MM.1S (cell line): ENCODE measurements at regions not wholly inside any gene's neighbourhood (a gene's known extent, or its start where the extent isn't known, plus 50 kb on each side); places are given as distances from the start of the nearest gene placed in this dataset.
"Not testable (repeated sequence)": the region's sequence is repeated elsewhere in the genome, so short reads cannot be mapped to it uniquely, and the experiment has no call there.

Experiments
- DNase-seq: peaks from one replicate; pipeline ENCODE4 v3.0.0-alpha.2; 2015
- H2AFZ ChIP-seq: fragments of 300-600 bp; sonication (generic); 2 replicates; pipeline ENCODE4 v1.6.0; 2016; ENCODE audit warnings: antibody characterized with exemption, low read length
- H3F3A ChIP-seq: fragments of 300-600 bp; sonication (generic); 2 replicates; pipeline ENCODE4 v1.6.1; 2016; ENCODE audit warnings: mild to moderate bottlenecking, antibody characterized with exemption, low read length, moderate library complexity, mixed read lengths; ENCODE audit not compliant: insufficient read depth
- H3K27ac ChIP-seq: fragments of 300-600 bp; sonication (generic); 2 replicates; pipeline ENCODE4 v1.5.1; 2016; ENCODE audit warnings: mild to moderate bottlenecking, low read length
- H3K27me3 ChIP-seq: fragments of 300-600 bp; sonication (generic); replicated peaks from 2 replicates; pipeline ENCODE4 v1.6.0; 2016; ENCODE audit warnings: low read length; ENCODE audit not compliant: insufficient read depth
- H3K36me3 ChIP-seq: fragments of 300-600 bp; sonication (generic); replicated peaks from 2 replicates; pipeline ENCODE4 v1.6.1; 2016; ENCODE audit warnings: mild to moderate bottlenecking, low read length, mixed read lengths; ENCODE audit not compliant: insufficient read depth
- H3K4me1 ChIP-seq: fragments of 300-600 bp; sonication (generic); 2 replicates; pipeline ENCODE4 v1.6.1; 2016; ENCODE audit warnings: low read length, mixed read lengths
- H3K4me2 ChIP-seq: fragments of 300-600 bp; sonication (generic); 2 replicates; pipeline ENCODE4 v1.6.0; 2016; ENCODE audit warnings: low read depth, low read length
- H3K4me3 ChIP-seq: fragments of 300-600 bp; sonication (generic); 2 replicates; pipeline ENCODE4 v1.5.1; 2016; ENCODE audit warnings: low read length, mixed read lengths
- H3K79me2 ChIP-seq: fragments of 300-600 bp; sonication (generic); 2 replicates; pipeline ENCODE4 v1.6.1; 2016; ENCODE audit warnings: mixed run types, low read length, mixed read lengths
- H3K9ac ChIP-seq: fragments of 300-600 bp; sonication (generic); 2 replicates; pipeline ENCODE4 v1.6.1; 2016; ENCODE audit warnings: low read length, mixed read lengths
- H3K9me2 ChIP-seq: fragments of 300-600 bp; sonication (generic); replicated peaks from 2 replicates; pipeline ENCODE4 v1.6.1; 2016; ENCODE audit warnings: mild to moderate bottlenecking, low read length, mixed read lengths; ENCODE audit not compliant: insufficient read depth
- H3K9me3 ChIP-seq: fragments of 300-600 bp; sonication (generic); replicated peaks from 2 replicates; pipeline ENCODE4 v1.6.1; 2016; ENCODE audit warnings: mild to moderate bottlenecking, low read length, mixed read lengths; ENCODE audit not compliant: insufficient read depth
- H4K20me1 ChIP-seq: fragments of 300-600 bp; sonication (generic); 2 replicates; pipeline ENCODE4 v1.6.1; 2016; ENCODE audit warnings: mild to moderate bottlenecking, low read length, moderate library complexity, mixed read lengths; ENCODE audit not compliant: insufficient read depth
- EZH2 ChIP-seq: fragments of 300-600 bp; sonication (generic); optimal IDR thresholded peaks from 2 replicates; pipeline ENCODE3; 2017; ENCODE audit warnings: low read depth, mild to moderate bottlenecking, antibody characterized with exemption, low read length, mixed read lengths
- EZH2phosphoT487 ChIP-seq: fragments of 300-600 bp; sonication (generic); IDR thresholded peaks from 2 replicates; pipeline ENCODE4 v1.6.1; 2018; ENCODE audit warnings: antibody characterized with exemption, low read length
- TF ChIP-seq, protein P1 (sequence below): fragments of 300-600 bp; sonication (generic); IDR thresholded peaks from 2 replicates; pipeline ENCODE4 v1.5.1; 2016; ENCODE audit warnings: antibody characterized with exemption, low read length, mixed read lengths

DNA sequence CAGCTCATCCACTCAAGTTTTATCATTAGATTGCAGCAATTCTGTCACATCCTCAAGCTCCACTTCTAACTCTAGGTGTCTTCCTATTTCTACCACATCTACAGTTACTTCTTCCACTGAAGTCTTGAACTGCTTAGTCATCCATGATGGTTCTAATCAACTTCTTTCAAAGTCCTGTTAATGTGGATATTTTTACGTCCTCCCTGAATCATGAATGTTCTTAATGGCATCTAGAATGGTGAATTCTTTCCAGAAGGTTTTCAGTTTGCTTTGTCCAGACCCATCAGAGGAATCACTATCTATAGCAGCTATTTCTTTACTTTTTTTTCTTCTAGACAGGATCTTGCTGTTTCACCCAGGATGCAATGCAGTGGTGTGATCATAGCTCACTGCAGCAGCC is 78.0 kb upstream of the RNPC3 start:
- DNase-seq: no peak
- Histone ChIP-seq H3K27me3 (no peaks in the 10 kb centered on the region), H3K27ac (no peak overlapping the region), H3K4me3 (no peak overlapping the region), H3K9me3 (no peaks in the 10 kb centered on the region), H3K9me2 (no peaks in the 10 kb centered on the region), H3F3A (no peaks in the 10 kb centered on the region), H3K4me1 (no peaks in the 10 kb centered on the region), H2AFZ (no peak overlapping the region), H4K20me1 (no peaks in the 10 kb centered on the region), H3K4me2 (no peak overlapping the region), H3K9ac (no peak overlapping the region), H3K36me3 (no peaks in the 10 kb centered on the region), H3K79me2 (no peaks in the 10 kb centered on the region)
- TF ChIP-seq EZH2 (no peak), EZH2phosphoT487 (no peak)
- TF ChIP-seq, protein P1, sequence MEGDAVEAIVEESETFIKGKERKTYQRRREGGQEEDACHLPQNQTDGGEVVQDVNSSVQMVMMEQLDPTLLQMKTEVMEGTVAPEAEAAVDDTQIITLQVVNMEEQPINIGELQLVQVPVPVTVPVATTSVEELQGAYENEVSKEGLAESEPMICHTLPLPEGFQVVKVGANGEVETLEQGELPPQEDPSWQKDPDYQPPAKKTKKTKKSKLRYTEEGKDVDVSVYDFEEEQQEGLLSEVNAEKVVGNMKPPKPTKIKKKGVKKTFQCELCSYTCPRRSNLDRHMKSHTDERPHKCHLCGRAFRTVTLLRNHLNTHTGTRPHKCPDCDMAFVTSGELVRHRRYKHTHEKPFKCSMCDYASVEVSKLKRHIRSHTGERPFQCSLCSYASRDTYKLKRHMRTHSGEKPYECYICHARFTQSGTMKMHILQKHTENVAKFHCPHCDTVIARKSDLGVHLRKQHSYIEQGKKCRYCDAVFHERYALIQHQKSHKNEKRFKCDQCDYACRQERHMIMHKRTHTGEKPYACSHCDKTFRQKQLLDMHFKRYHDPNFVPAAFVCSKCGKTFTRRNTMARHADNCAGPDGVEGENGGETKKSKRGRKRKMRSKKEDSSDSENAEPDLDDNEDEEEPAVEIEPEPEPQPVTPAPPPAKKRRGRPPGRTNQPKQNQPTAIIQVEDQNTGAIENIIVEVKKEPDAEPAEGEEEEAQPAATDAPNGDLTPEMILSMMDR: no peak

DNA sequence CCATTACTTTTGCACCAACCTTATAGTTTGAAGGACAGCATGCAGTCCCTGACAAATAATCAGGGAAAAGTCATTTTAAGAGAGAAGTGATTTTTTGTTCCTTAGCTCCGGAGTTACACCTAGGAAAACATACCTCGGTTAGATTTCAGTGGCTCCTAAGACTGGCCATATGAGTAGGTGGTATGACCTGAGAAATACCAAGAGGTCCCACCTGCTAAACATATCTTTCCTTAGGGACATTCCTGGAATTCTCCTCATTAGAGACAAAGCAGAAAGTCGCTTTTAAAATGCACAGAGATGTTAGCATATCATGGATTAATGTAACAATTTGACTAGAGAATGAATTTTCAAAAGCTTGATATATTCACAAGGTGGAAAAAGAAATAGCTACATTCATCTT is 84.2 kb upstream of the RNPC3 start:
- TF ChIP-seq, protein P1: no peak
- TF ChIP-seq EZH2 (no peak), EZH2phosphoT487 (no peak)
- no peaks in the 10 kb centered on the region for H3K27me3 ChIP-seq
- no peaks in the 10 kb centered on the region for H3K9me2 ChIP-seq
- H3K79me2 ChIP-seq: no peaks in the 10 kb centered on the region
- H3K27ac ChIP-seq: no peak overlapping the region
- no peaks in the 10 kb centered on the region for H4K20me1 ChIP-seq
- no peaks in the 10 kb centered on the region for H3K4me1 ChIP-seq
- H3K36me3 ChIP-seq: no peaks in the 10 kb centered on the region
- H3F3A ChIP-seq: no peaks in the 10 kb centered on the region
- no peak for DNase-seq
- no peak overlapping the region for H3K4me3 ChIP-seq
- H2AFZ ChIP-seq: no peak overlapping the region
- H3K9me3 ChIP-seq: no peaks in the 10 kb centered on the region
- no peak overlapping the region for H3K4me2 ChIP-seq
- no peak overlapping the region for H3K9ac ChIP-seq

DNA sequence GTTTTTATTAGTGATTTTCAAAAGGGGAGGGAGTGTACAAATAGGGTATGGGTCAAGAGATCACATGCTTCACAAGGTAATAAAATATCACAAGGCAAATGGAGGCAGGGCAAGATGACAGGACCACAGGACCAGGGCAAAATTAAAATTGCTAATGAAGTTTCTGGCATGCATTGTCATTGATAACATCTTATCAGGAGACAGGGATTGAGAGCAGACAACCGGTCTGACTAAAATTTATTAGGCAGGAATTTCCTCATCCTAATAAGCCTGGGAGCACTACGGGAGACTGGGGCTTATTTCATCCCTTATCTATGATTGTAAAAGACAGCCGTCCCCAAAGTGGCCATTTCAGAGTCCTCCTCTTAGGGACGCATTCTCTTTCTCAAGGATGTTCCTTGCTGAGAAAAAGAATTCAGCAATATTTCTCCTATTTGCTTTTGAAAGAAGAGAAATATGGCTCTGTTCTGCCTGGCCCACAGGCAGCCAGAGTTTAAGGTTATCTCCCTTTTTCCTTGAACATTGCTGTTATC is 88.9 kb upstream of the RNPC3 start:
- H2AFZ ChIP-seq, H3K27me3 ChIP-seq, H3K27ac ChIP-seq, H3F3A ChIP-seq, H3K36me3 ChIP-seq, H3K4me1 ChIP-seq, H3K4me3 ChIP-seq, H3K9ac ChIP-seq, H3K4me2 ChIP-seq, DNase-seq, H3K9me3 ChIP-seq, H3K9me2 ChIP-seq, H4K20me1 ChIP-seq, H3K79me2 ChIP-seq: not testable (repeated sequence)

DNA sequence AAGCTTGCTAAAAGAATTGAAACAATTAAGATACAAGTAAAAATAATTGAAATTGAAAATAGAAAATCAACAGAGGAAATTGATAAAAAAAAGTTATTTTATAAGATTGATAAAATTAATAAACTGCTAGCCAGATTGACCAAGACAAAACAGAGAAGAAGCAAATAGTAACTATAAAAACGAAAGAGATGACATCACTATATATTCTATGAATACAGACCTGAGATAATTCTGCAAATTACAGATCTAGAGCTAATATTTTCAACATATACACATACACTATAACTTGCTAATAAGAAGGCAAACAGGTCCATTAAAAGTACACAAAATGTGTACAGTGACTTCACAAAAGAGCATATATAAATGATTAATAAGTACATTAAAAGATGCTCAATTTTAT is 90.1 kb upstream of the RNPC3 start:
- Histone ChIP-seq H3K9ac (no peak overlapping the region), H3K4me2 (no peak overlapping the region), H2AFZ (no peak overlapping the region), H4K20me1 (no peaks in the 10 kb centered on the region), H3K79me2 (no peaks in the 10 kb centered on the region), H3K27ac (no peak overlapping the region), H3K4me1 (no peaks in the 10 kb centered on the region), H3F3A (no peaks in the 10 kb centered on the region), H3K4me3 (no peak overlapping the region), H3K27me3 (no peaks in the 10 kb centered on the region), H3K9me3 (no peaks in the 10 kb centered on the region), H3K9me2 (no peaks in the 10 kb centered on the region), H3K36me3 (no peaks in the 10 kb centered on the region)
- no peak for TF ChIP-seq EZH2phosphoT487
- TF ChIP-seq, protein P1: no peak
- no peak for TF ChIP-seq EZH2
- no peak for DNase-seq
